GM12892 (cell line): ENCODE measurements at regions not wholly inside any gene's neighbourhood (a gene's known extent, or its start where the extent isn't known, plus 50 kb on each side); places are given as distances from the start of the nearest gene placed in this dataset.

Experiments used
- DNase-seq: peaks from one replicate; pipeline ENCODE4 v3.0.0; 2011; ENCODE audit not compliant: insufficient read length
- FAIRE-seq: peaks from 2 replicates; lab custom pipeline; 2011; peaks lifted over from hg19 to GRCh38; lab: Jason Lieb, UNC
- POLR2A ChIP-seq: IDR thresholded peaks from 2 replicates; pipeline ENCODE4 v1.6.1; 2011; ENCODE audit warnings: low read depth, low read length, control low read depth
- POLR2AphosphoS5 ChIP-seq: IDR thresholded peaks from 2 replicates; pipeline ENCODE4 v1.6.1; 2011; ENCODE audit warnings: low read depth, low read length, control low read depth
- TAF1 ChIP-seq: IDR thresholded peaks from 2 replicates; pipeline ENCODE4 v1.6.1; 2011; ENCODE audit warnings: low read depth, mild to moderate bottlenecking, control low read depth, low read length, borderline replicate concordance

GRCh38 chr6:15811107-15811506 lies 148.3 kb upstream of the DTNBP1 start:
- TF ChIP-seq TAF1, result no peak
- TF ChIP-seq POLR2AphosphoS5, result no peak
- no peak for TF ChIP-seq POLR2A
- FAIRE-seq (no peak), DNase-seq (no peak)

GRCh38 chr6:15810618-15811017 lies 147.8 kb upstream of the DTNBP1 start:
- FAIRE-seq, result no peak

GRCh38 chr6:15809367-15809766 lies 146.5 kb upstream of the DTNBP1 start:
- DNase-seq (no peak), FAIRE-seq (no peak)
- TF ChIP-seq POLR2AphosphoS5 (no peak), POLR2A (no peak), TAF1 (no peak)

More at GRCh38 chr6:15810618-15811017, 147.8 kb upstream of the DTNBP1 start:
- TF ChIP-seq POLR2A (no peak), POLR2AphosphoS5 (no peak), TAF1 (no peak)
- no peak for DNase-seq

DNA sequence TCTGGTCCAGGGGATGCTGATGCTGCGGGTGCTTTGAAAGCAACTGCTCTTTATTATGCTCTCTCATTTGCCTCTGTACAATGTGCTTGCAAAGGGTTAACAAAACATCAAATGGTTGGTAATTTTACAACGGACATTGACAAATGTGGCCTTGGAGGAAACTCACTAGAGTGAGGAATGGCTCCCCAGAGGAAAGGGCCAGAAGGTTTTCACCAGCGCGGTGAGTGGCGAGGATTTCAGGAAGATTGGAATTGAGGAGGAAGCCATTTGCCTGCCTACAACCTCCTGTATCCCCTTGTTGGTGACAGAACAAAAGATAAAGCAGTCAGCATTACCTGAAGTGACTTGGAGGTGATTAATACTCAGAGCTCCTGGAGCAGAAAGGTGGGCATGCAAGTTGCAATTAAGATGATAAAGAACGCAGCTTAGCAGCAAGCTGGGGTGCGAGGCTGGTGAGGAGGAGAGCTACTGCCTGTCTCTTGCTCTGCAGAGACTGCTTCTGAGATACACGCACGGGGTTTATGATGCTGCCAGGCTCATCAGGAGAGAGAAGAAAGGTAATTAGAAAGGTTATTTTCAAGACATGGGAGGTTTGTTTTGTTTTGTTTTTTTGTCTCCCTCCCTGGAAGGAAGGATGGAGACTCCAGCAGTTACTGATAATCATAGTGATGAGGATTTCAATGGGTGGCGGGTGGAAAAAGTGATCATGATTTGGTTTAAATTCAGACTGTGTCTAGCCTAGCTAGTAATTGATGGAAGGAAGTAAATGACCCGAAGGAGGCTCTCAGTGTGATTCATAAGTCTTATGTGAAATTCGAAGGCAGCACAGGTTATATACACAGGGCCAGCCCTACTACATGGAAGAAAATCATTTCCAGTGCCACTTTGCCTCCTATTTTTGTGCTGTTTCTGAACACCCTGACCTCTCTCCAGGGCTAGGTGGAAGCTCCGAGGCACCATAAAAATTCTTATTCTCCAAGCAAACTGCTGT lies 141.6 kb upstream of the DTNBP1 start:
- FAIRE-seq (no peak), DNase-seq (no peak)
- TF ChIP-seq POLR2A, result no peak
- TF ChIP-seq TAF1, result no peak
- TF ChIP-seq POLR2AphosphoS5, result no peak

DNA sequence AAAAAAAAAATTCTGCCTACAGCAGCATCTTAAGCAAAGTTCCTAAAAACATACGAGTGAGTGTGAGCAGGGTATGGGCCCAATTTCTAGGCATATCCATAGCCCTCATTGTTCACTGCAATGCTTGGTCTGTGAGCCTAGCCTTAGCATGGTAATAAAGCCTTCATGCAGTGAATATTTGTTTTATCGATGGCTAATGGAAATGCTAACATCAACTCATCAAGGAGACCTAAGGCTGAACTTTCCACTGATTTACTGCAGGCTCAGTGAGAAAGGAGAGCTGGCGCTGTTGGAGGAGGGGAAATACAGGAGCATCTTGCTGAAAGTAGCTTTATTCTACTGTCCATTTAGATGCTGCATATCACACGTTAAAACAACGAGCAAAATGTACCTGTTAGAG lies 139.6 kb upstream of the DTNBP1 start:
- no peak for DNase-seq
- no peak for FAIRE-seq
- TF ChIP-seq POLR2AphosphoS5 (no peak), POLR2A (no peak), TAF1 (no peak)

DNA sequence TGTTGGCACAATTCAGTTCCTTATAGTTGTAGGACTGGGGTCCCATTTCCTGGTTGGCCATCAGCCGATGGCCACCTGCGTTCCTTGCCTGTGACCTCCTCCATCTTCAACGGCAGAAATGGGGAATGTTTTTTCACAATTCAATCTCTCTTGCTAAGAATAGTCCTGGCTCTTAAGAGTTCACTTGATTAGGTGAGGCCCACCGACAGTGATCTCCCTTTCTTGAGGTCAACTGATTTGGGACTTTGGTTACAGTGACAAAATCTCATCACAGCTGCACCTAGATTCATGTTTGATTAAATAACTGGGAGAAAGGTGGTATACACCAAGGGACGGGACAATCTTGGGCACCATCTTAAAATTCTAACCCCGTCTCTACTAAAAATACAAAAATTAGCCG lies 139.1 kb upstream of the DTNBP1 start:
- no peak for FAIRE-seq
- no peak for DNase-seq
- TF ChIP-seq TAF1 (no peak), POLR2A (no peak), POLR2AphosphoS5 (no peak)

DNA sequence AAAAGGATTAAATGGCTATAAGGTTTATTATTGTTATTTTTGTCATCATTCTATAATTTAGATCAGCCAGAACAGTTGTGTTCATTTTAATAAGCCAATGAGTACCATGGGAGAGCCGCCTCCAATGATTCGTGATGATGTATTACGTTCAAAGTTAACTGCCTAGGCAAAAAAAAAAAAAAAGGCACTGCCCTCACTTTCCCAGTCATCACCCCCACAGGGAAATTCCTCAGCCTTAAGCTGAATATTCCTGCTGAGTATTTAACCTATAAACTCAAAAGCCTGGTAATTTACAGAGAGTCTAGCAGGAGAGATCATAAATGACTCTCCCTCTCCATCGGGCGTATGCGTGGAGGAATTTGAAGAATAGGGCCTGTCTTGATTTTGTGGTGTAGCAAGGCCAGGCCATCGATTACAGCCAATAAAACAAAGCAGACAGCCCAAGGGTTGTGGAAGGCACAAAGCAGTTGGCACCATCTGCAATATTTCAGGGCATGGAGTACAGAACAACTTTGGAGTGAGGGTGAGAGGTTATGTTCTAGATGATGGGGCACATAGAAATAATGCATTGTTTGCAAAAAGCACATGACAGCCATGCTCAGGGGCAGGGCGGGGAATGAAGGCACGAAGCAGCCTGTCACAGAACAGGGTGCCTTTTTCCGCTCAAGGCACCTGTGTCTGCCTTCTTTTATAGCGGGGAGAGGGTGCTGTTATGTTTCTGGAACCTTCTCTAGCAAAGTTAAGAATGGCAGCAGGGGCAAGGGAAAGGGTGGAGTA lies 138.2 kb upstream of the DTNBP1 start:
- DNase-seq (no peak), FAIRE-seq (no peak)
- no peak for TF ChIP-seq TAF1
- no peak for TF ChIP-seq POLR2A
- TF ChIP-seq POLR2AphosphoS5, result no peak

DNA sequence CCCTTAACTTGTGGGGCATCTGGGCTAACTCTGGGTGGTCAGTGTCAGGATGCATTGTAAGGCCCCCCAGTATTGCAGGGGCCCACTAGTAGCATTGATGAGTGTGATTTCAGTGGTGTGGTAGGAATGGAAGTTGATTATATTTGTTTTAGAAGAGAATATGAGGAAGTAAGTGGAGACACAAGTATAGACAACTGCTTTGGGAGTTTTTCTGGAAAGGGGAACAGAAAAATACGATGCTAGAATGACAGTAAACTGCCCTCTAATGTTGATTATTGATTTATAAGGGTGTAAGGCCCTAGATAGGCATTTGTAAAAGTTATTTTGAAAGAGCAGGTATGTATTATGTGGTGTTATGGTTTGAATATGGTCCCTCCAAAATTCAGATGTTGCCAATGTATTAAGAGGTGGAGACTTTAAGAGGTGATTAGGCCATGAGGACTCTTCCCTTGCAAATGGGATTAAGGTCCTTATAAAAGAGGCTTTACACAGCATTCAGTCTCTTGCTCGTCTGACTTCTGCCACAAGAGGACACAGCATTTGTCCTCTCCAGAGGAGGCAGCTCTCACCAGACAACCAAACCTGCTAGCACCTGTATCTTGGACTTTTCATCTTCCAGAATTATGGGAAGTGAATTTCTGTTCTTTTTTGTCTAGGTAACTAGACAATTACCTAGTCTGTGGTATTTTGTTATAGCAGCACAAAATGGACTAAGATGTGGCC lies 135.9 kb upstream of the DTNBP1 start:
- TF ChIP-seq POLR2AphosphoS5, result no peak
- DNase-seq, result no peak
- no peak for FAIRE-seq

DNA sequence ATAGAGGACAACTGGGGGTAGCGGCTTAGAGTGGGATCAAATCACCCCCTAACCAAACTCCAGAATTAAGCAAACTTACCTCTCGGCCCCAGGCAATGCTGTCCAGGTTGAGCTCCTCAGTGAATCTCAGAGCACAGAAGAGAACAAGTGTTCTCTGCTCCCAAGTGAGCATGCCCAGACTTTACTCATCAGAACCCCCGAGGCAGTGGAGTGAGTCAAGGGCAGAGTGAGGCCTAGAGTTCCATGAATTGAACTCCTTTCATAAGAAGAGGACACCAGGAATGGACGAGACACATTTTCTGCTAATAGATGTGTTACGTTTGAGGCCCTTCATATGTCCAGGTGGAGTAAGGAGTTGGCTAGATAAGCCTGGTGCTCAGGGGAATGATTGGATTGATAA lies 134.0 kb upstream of the DTNBP1 start:
- TF ChIP-seq POLR2AphosphoS5 (no peak), TAF1 (no peak), POLR2A (no peak)
- DNase-seq, result no peak
- no peak for FAIRE-seq

DNA sequence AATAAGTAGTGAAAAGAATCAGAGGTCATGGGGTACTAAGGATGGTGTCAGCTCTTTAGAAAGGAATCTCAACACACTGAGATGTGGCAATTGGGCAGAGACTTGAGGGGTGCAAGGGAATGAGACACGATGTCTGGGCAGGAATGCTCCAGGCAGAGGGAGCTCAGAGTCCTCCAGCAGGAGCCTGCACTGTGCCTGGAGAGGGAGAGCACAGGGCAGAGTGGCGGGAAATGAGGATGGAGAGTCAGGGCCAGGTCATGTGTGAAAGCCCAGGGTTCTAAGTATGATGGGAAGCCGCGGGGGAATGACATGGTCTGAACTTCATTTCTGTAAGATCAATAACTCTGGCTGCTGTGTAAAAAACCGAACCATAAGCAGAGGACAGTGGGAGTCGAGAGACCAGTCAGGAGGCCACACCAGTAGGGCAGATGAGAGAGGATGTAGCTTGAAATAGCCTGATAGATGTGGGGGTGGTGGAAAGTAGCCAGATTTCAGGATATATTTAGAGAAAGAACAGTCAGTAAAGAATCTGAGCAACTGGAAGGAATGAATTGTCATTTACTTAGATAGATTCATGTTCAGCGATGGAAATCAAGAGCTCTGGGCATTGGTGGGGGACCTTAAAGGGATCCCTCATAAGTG lies 133.4 kb upstream of the DTNBP1 start:
- DNase-seq (no peak), FAIRE-seq (no peak)
- TF ChIP-seq POLR2A (no peak), TAF1 (no peak), POLR2AphosphoS5 (no peak)

DNA sequence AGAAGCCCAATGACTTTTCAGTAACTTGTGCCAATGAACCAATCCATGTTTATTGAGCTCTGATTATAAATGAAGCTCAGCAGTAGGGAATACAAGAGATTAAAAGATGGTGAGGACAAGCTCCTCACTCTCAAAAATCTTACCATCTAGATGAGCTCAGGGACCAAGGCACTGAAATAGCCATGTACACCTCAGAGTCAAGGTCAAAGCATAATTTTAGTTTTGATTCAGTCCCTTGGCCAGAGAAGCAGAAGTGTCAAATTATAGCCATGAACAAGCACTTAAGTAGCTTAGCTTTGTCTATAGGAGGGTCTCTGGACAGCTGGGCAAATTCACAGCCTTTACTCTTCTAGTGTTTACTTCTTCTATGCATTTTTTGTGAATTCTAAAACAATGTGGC lies 131.0 kb upstream of the DTNBP1 start:
- TF ChIP-seq POLR2A, result no peak
- no peak for TF ChIP-seq TAF1
- no peak for TF ChIP-seq POLR2AphosphoS5
- FAIRE-seq, result no peak
- no peak for DNase-seq

- DNase-seq, result no peak
- FAIRE-seq, result no peak
- TF ChIP-seq POLR2A (no peak), POLR2AphosphoS5 (no peak), TAF1 (no peak)
Observed at GRCh38 chr6:15793288-15793687, 130.5 kb upstream of the DTNBP1 start.
